Neural crest cell (in vitro differentiated cells): ENCODE measurements at regions not wholly inside any gene's neighbourhood (a gene's known extent, or its start where the extent isn't known, plus 50 kb on each side); places are given as distances from the start of the nearest gene placed in this dataset.
"Not testable (repeated sequence)": the region's sequence is repeated elsewhere in the genome, so short reads cannot be mapped to it uniquely, and the experiment has no call there.

Experiments used
- DNase-seq: peaks from one replicate; pipeline ENCODE4 v3.0.0; 2021; ENCODE audit warnings: low read depth, mixed read lengths, low spot score
- H3K27ac Mint-ChIP-seq: one replicate; pipeline ENCODE4 v1.8.0; 2021; ENCODE audit warnings: mild to moderate bottlenecking, mixed read lengths; ENCODE audit not compliant: unreplicated experiment
- H3K27me3 Mint-ChIP-seq: 2 replicates; pipeline ENCODE4 v1.8.0; 2021; ENCODE audit warnings: low read depth, mild to moderate bottlenecking, mixed read lengths
- H3K36me3 Mint-ChIP-seq: 2 replicates; pipeline ENCODE4 v1.8.0; 2021; ENCODE audit warnings: low read depth, mild to moderate bottlenecking, mixed read lengths
- H3K4me1 Mint-ChIP-seq: 2 replicates; pipeline ENCODE4 v1.8.0; 2021; ENCODE audit warnings: mixed read lengths
- H3K4me3 Mint-ChIP-seq: one replicate; pipeline ENCODE4 v1.8.0; 2021; ENCODE audit warnings: mild to moderate bottlenecking, mixed read lengths
- H3K9me3 Mint-ChIP-seq: 2 replicates; pipeline ENCODE4 v1.8.0; 2021; ENCODE audit warnings: mixed read lengths
- CTCF ChIP-seq: fragments of 200-600 bp; sonication (generic); conservative IDR thresholded peaks from 2 replicates; pipeline ENCODE4 v1.5.0; 2021; ENCODE audit warnings: antibody characterized with exemption, mild to moderate bottlenecking

GRCh38 chr1:8228253-8228652 lies 89.7 kb upstream of the SLC45A1 start:
- no peak overlapping the region for H3K27ac Mint-ChIP-seq
- H3K36me3 Mint-ChIP-seq, result peaks cover 3% of the 10 kb centered on the region
- TF ChIP-seq CTCF, result no peak
- peaks cover 10% of the 10 kb centered on the region for H3K4me1 Mint-ChIP-seq
- DNase-seq, result no peak
- H3K4me3 Mint-ChIP-seq, result no peak overlapping the region
- H3K9me3 Mint-ChIP-seq, result peaks cover 6% of the 10 kb centered on the region
- no peaks in the 10 kb centered on the region for H3K27me3 Mint-ChIP-seq

- peak overlapping the region; percentile 41 for H3K27ac Mint-ChIP-seq
- H3K9me3 Mint-ChIP-seq, H3K4me1 Mint-ChIP-seq, H3K36me3 Mint-ChIP-seq, H3K27me3 Mint-ChIP-seq, DNase-seq, H3K4me3 Mint-ChIP-seq: not testable (repeated sequence)
These were observed 90.2 kb upstream of the SLC45A1 start for GRCh38 chr1:8227674-8228073.

GRCh38 chr1:8226747-8227146 lies 91.2 kb upstream of the SLC45A1 start:
- DNase-seq, result no peak
- no peaks in the 10 kb centered on the region for H3K27me3 Mint-ChIP-seq
- TF ChIP-seq CTCF, result no peak
- H3K9me3 Mint-ChIP-seq, result peaks cover 6% of the 10 kb centered on the region
- peaks cover 10% of the 10 kb centered on the region for H3K4me1 Mint-ChIP-seq
- H3K36me3 Mint-ChIP-seq, result peaks cover 3% of the 10 kb centered on the region
- no peak overlapping the region for H3K4me3 Mint-ChIP-seq
- H3K27ac Mint-ChIP-seq, result no peak overlapping the region

GRCh38 chr1:8226024-8226423 lies 91.9 kb upstream of the SLC45A1 start:
- H3K4me3 Mint-ChIP-seq, H3K27me3 Mint-ChIP-seq, H3K27ac Mint-ChIP-seq, DNase-seq, H3K36me3 Mint-ChIP-seq, H3K4me1 Mint-ChIP-seq, H3K9me3 Mint-ChIP-seq: not testable (repeated sequence)

GRCh38 chr1:8223526-8223925 lies 94.4 kb upstream of the SLC45A1 start:
- Mint-ChIP-seq H3K27ac (no peak overlapping the region), H3K4me1 (peaks cover 6% of the 10 kb centered on the region), H3K9me3 (peaks cover 6% of the 10 kb centered on the region), H3K36me3 (peaks cover 3% of the 10 kb centered on the region), H3K4me3 (no peak overlapping the region), H3K27me3 (no peaks in the 10 kb centered on the region)
- DNase-seq, result no peak
- TF ChIP-seq CTCF, result no peak

GRCh38 chr1:8222789-8223188 lies 95.1 kb upstream of the SLC45A1 start:
- H3K4me1 Mint-ChIP-seq, result peaks cover 7% of the 10 kb centered on the region
- H3K27me3 Mint-ChIP-seq, result no peaks in the 10 kb centered on the region
- no peak for DNase-seq
- H3K36me3 Mint-ChIP-seq, result peaks cover 3% of the 10 kb centered on the region
- H3K27ac Mint-ChIP-seq, result no peak overlapping the region
- TF ChIP-seq CTCF, result no peak
- no peak overlapping the region for H3K4me3 Mint-ChIP-seq
- H3K9me3 Mint-ChIP-seq, result peaks cover 3% of the 10 kb centered on the region

GRCh38 chr1:8219530-8219929 lies 98.4 kb upstream of the SLC45A1 start:
- H3K4me3 Mint-ChIP-seq, result no peak overlapping the region
- no peak for TF ChIP-seq CTCF
- no peak overlapping the region for H3K27ac Mint-ChIP-seq
- no peaks in the 10 kb centered on the region for H3K9me3 Mint-ChIP-seq
- peaks cover 3% of the 10 kb centered on the region for H3K27me3 Mint-ChIP-seq
- peaks cover 22% of the 10 kb centered on the region for H3K4me1 Mint-ChIP-seq
- no peaks in the 10 kb centered on the region for H3K36me3 Mint-ChIP-seq
- DNase-seq, result no peak
